ENCODE measurements at regions not wholly inside any gene's neighbourhood (a gene's known extent, or its start where the extent isn't known, plus 50 kb on each side); places are given as distances from the start of the nearest gene placed in this dataset.

- TF ChIP-seq POLR2A (IDR thresholded peaks at IDR 0.05) (no peak), POLR2AphosphoS5 (IDR thresholded peaks at IDR 0.05; ENCODE audit: insufficient read depth in 1 of 2, low read depth in 1 of 2) (no peak), CTCF (IDR thresholded peaks at IDR 0.05) (no peak)
Observed at GRCh38 chr15:70212286-70212962, 114.7 kb upstream of the TLE3 start.
